PC-9 (cell line): ENCODE measurements at regions not wholly inside any gene's neighbourhood (a gene's known extent, or its start where the extent isn't known, plus 50 kb on each side); places are given as distances from the start of the nearest gene placed in this dataset.

Source experiments
- BruUV-seq: library from RNA; stranded (reverse); fragments of 400-500 nt; replicated peaks from 2 replicates; lab custom pipeline; 2021; lab: Mats Ljungman, UMichigan
- CTCF ChIA-PET: fragments of 300-600 bp; sonication (Branson Sonifier 250); formaldehyde crosslinking; loops from one replicate; lab custom pipeline; 2022; ENCODE audit warnings: antibody characterized with exemption; lab: Charles Lee
- POLR2A ChIA-PET: fragments of 300-600 bp; sonication (Branson Sonifier 250); formaldehyde crosslinking; loops from one replicate; lab custom pipeline; 2022; ENCODE audit warnings: antibody characterized with exemption; ENCODE audit not compliant: unreplicated experiment; lab: Charles Lee
- DNase-seq, 2 experiments: peaks; one replicate each; pipeline versions ENCODE4 v3.0.0 to v3.0.0-alpha.2; 2015 to 2022; ENCODE audit warnings: mixed read lengths in 1 of 2
- H2AFZ ChIP-seq: fragments of 200-600 bp; sonication (generic); 2 replicates; pipeline ENCODE4 v1.8.1; 2017; ENCODE audit warnings: antibody characterized with exemption
- H3F3A ChIP-seq: fragments of 200-600 bp; sonication (generic); 2 replicates; pipeline ENCODE4 v1.8.1; 2017; ENCODE audit warnings: antibody characterized with exemption, mild to moderate bottlenecking, low read depth; ENCODE audit not compliant: insufficient read depth
- H3K27ac ChIP-seq: fragments of 200-600 bp; sonication (generic); 2 replicates; pipeline ENCODE4 v1.6.1; 2016; ENCODE audit warnings: mixed run types
- H3K27me3 ChIP-seq: fragments of 200-600 bp; sonication (generic); 2 replicates; pipeline ENCODE4 v1.6.1; 2016; ENCODE audit warnings: low read depth, mixed run types; ENCODE audit not compliant: insufficient read depth
- H3K36me3 ChIP-seq: fragments of 200-600 bp; sonication (generic); 2 replicates; pipeline ENCODE4 v1.6.1; 2016; ENCODE audit warnings: low read depth, mixed run types
- H3K4me1 ChIP-seq: fragments of 200-600 bp; sonication (generic); replicated peaks from 2 replicates; pipeline ENCODE4 v1.6.1; 2016; ENCODE audit warnings: mixed run types; ENCODE audit not compliant: insufficient read depth
- H3K4me2 ChIP-seq: fragments of 200-600 bp; sonication (generic); 2 replicates; pipeline ENCODE4 v1.6.1; 2017; ENCODE audit warnings: mixed run types
- H3K4me3 ChIP-seq: fragments of 200-600 bp; sonication (generic); 2 replicates; pipeline ENCODE4 v1.6.1; 2016; ENCODE audit warnings: mixed run types
- H3K79me2 ChIP-seq: fragments of 200-600 bp; sonication (generic); 2 replicates; pipeline ENCODE4 v1.6.1; 2017; ENCODE audit warnings: low read depth, mixed run types
- H3K9me2 ChIP-seq: fragments of 200-600 bp; sonication (generic); 2 replicates; pipeline ENCODE4 v1.8.1; 2017; ENCODE audit warnings: mild to moderate bottlenecking; ENCODE audit not compliant: insufficient read depth
- H3K9me3 ChIP-seq: fragments of 200-600 bp; sonication (generic); 2 replicates; pipeline ENCODE4 v1.8.1; 2016; ENCODE audit warnings: low read depth; ENCODE audit not compliant: insufficient read depth
- H4K20me1 ChIP-seq: fragments of 200-600 bp; sonication (generic); 2 replicates; pipeline ENCODE4 v1.8.1; 2017; ENCODE audit not compliant: insufficient read depth
- EZH2 ChIP-seq: fragments of 200-600 bp; sonication (generic); IDR thresholded peaks from 2 replicates; pipeline ENCODE4 v1.8.0; 2017; ENCODE audit warnings: antibody characterized with exemption, low read depth
- intact Hi-C: fragments of 100-400 bp; cut with micrococcal nuclease; formaldehyde crosslinking; loops from one replicate; pipeline ENCODE4 v1.10.0; 2022; ENCODE audit not compliant: unreplicated experiment
- TF ChIP-seq, protein P1 (sequence below): fragments of 200-600 bp; sonication (generic); conservative IDR thresholded peaks from 2 replicates; pipeline ENCODE4 v1.6.1; 2017; ENCODE audit warnings: mixed run types, antibody characterized with exemption, mild to moderate bottlenecking, moderate library complexity

- BruUV-seq, result no TSS peak
- no peak overlapping the region for H3K4me2 ChIP-seq
- ChIA-PET CTCF (no interaction called here), POLR2A (no interaction called here)
- DNase-seq, result no peak
- no peaks in the 10 kb centered on the region for H3K79me2 ChIP-seq
- intact Hi-C loops, result no loop called here
- no peaks in the 10 kb centered on the region for H3K27me3 ChIP-seq
- no peaks in the 10 kb centered on the region for H3K36me3 ChIP-seq
- no peaks in the 10 kb centered on the region for H3K9me2 ChIP-seq
- H2AFZ ChIP-seq, result no peak overlapping the region
- TF ChIP-seq, protein P1, sequence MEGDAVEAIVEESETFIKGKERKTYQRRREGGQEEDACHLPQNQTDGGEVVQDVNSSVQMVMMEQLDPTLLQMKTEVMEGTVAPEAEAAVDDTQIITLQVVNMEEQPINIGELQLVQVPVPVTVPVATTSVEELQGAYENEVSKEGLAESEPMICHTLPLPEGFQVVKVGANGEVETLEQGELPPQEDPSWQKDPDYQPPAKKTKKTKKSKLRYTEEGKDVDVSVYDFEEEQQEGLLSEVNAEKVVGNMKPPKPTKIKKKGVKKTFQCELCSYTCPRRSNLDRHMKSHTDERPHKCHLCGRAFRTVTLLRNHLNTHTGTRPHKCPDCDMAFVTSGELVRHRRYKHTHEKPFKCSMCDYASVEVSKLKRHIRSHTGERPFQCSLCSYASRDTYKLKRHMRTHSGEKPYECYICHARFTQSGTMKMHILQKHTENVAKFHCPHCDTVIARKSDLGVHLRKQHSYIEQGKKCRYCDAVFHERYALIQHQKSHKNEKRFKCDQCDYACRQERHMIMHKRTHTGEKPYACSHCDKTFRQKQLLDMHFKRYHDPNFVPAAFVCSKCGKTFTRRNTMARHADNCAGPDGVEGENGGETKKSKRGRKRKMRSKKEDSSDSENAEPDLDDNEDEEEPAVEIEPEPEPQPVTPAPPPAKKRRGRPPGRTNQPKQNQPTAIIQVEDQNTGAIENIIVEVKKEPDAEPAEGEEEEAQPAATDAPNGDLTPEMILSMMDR, result no peak
- no peak for TF ChIP-seq EZH2
- no peaks in the 10 kb centered on the region for H3K9me3 ChIP-seq
- no peak overlapping the region for H3K4me3 ChIP-seq
- no peaks in the 10 kb centered on the region for H3F3A ChIP-seq
- H4K20me1 ChIP-seq, result no peaks in the 10 kb centered on the region
- H3K4me1 ChIP-seq, result no peaks in the 10 kb centered on the region
- no peak overlapping the region for H3K27ac ChIP-seq
These were observed 182.2 kb upstream of the GRIA1 start for GRCh38 chr5:153308282-153308681.

DNA sequence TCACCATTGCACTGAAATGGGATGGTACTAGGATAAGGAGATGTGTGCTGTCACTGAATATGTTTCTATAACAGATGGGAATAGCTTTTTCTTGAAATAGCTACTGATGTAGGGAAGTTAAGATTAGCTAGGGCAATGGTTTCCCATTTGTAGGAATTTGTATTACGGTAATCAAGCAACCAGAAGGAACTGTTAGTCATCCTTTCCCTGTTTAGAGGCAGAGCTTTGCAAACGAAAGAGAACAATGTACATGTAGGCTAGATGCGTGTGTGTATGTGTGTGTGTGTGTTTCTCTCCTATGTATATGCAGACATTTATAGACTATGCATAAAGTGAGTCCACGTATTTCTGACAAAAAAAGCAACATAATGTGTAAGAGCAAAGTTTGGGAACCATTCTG is 171.9 kb upstream of the GRIA1 start:
- H2AFZ ChIP-seq, result no peak overlapping the region
- POLR2A ChIA-PET, result no interaction called here
- H3K9me2 ChIP-seq, result no peaks in the 10 kb centered on the region
- no peak overlapping the region for H3K4me3 ChIP-seq
- BruUV-seq, result no TSS peak
- H3K9me3 ChIP-seq, result no peaks in the 10 kb centered on the region
- H3K27me3 ChIP-seq, result no peaks in the 10 kb centered on the region
- H4K20me1 ChIP-seq, result no peaks in the 10 kb centered on the region
- intact Hi-C loops, result no loop called here
- no peaks in the 10 kb centered on the region for H3K36me3 ChIP-seq
- no peak for DNase-seq
- H3K4me2 ChIP-seq, result no peak overlapping the region
- H3F3A ChIP-seq, result no peaks in the 10 kb centered on the region
- CTCF ChIA-PET, result no interaction called here
- H3K4me1 ChIP-seq, result no peaks in the 10 kb centered on the region
- H3K27ac ChIP-seq, result no peak overlapping the region
- TF ChIP-seq, protein P1, result no peak
- TF ChIP-seq EZH2, result no peak
- no peaks in the 10 kb centered on the region for H3K79me2 ChIP-seq

- Histone ChIP-seq H3K36me3 (no peaks in the 10 kb centered on the region), H3K4me2 (no peak overlapping the region), H4K20me1 (no peaks in the 10 kb centered on the region), H3K4me3 (no peak overlapping the region), H3K27me3 (no peaks in the 10 kb centered on the region), H3K9me3 (no peaks in the 10 kb centered on the region), H3K27ac (no peak overlapping the region), H3K79me2 (no peaks in the 10 kb centered on the region), H3K9me2 (no peaks in the 10 kb centered on the region), H3K4me1 (no peaks in the 10 kb centered on the region), H3F3A (no peaks in the 10 kb centered on the region), H2AFZ (no peak overlapping the region)
- CTCF ChIA-PET, result no interaction called here
- POLR2A ChIA-PET, result no interaction called here
- no peak for DNase-seq
- intact Hi-C loops, result no loop called here
- no peak for TF ChIP-seq EZH2
- TF ChIP-seq, protein P1, result no peak
- BruUV-seq, result no TSS peak
These were observed 169.0 kb upstream of the GRIA1 start for GRCh38 chr5:153321478-153321877.
